Mesenchymal stem cell (in vitro differentiated cells and primary cell): ENCODE measurements at regions not wholly inside any gene's neighbourhood (a gene's known extent, or its start where the extent isn't known, plus 50 kb on each side); places are given as distances from the start of the nearest gene placed in this dataset.
A peak's percentile ranks its signal among the peaks of the same experiment; 100 is the strongest.

Experiments
- DNase-seq: peaks from one replicate; pipeline ENCODE4 v3.0.0-alpha.2; 2013
- H2AFZ ChIP-seq: one replicate; pipeline ENCODE4 v1.6.1; 2013; ENCODE audit warnings: low read depth, mild to moderate bottlenecking, control low read depth, inconsistent platforms, low read length, moderate library complexity
- H2AK5ac ChIP-seq: 2 replicates; pipeline ENCODE4 v1.6.1; 2013; ENCODE audit warnings: low read length, moderate library complexity, mild to moderate bottlenecking, inconsistent platforms; ENCODE audit not compliant: severe bottlenecking
- H2BK120ac ChIP-seq: one replicate; pipeline ENCODE4 v1.6.1; 2013; ENCODE audit warnings: low read depth, mild to moderate bottlenecking, inconsistent platforms, low read length, moderate library complexity
- H2BK12ac ChIP-seq, 2 experiments: one replicate each; pipeline ENCODE4 v1.6.1; 2013; ENCODE audit warnings: inconsistent platforms in 2 of 2, low read length in 2 of 2, mild to moderate bottlenecking in 2 of 2, moderate library complexity in 2 of 2, control low read depth in 1 of 2
- H2BK15ac ChIP-seq: one replicate; pipeline ENCODE4 v1.6.1; 2013; ENCODE audit warnings: mild to moderate bottlenecking, low read depth, inconsistent platforms; ENCODE audit not compliant: poor library complexity, severe bottlenecking
- H2BK5ac ChIP-seq: 2 replicates; pipeline ENCODE4 v1.6.1; 2013; ENCODE audit warnings: low read depth, mild to moderate bottlenecking, low read length, control low read depth, inconsistent platforms; ENCODE audit not compliant: poor library complexity, severe bottlenecking
- H3K14ac ChIP-seq, 2 experiments: one replicate each; pipeline ENCODE4 v1.6.1; 2013; ENCODE audit warnings: inconsistent platforms in 2 of 2, low read length in 2 of 2, control low read depth in 1 of 2, mild to moderate bottlenecking in 1 of 2, moderate library complexity in 1 of 2
- H3K18ac ChIP-seq, 2 experiments: one replicate each; pipeline ENCODE4 v1.6.1; 2013; ENCODE audit warnings: inconsistent platforms in 2 of 2, low read length in 2 of 2, control low read depth in 1 of 2, low read depth in 1 of 2, mild to moderate bottlenecking in 1 of 2
- H3K23ac ChIP-seq, 2 experiments: one replicate each; pipeline ENCODE4 v1.6.1; 2013; ENCODE audit warnings: inconsistent platforms in 2 of 2, low read length in 2 of 2, mild to moderate bottlenecking in 2 of 2, moderate library complexity in 2 of 2, control low read depth in 1 of 2
- H3K27ac ChIP-seq: 2 replicates; pipeline ENCODE4 v1.5.1; 2013; ENCODE audit warnings: mild to moderate bottlenecking, moderate library complexity, low read length, control low read depth, inconsistent platforms; ENCODE audit not compliant: poor library complexity, severe bottlenecking
- H3K27me3 ChIP-seq, 2 experiments: 2 replicates each; pipeline versions ENCODE4 v1.6.1 to v1.7.0; 2013; ENCODE audit warnings: low read length in 2 of 2, mild to moderate bottlenecking in 2 of 2, moderate library complexity in 2 of 2, control low read depth in 1 of 2, inconsistent platforms in 1 of 2; ENCODE audit not compliant: control insufficient read depth in 1 of 2, insufficient read depth in 1 of 2
- H3K36me3 ChIP-seq, 2 experiments: 2 replicates each; pipeline versions ENCODE4 v1.6.1 to v1.7.0; 2013; ENCODE audit warnings: low read length in 2 of 2, control low read depth in 1 of 2, inconsistent platforms in 1 of 2, low read depth in 1 of 2, mild to moderate bottlenecking in 1 of 2; ENCODE audit not compliant: insufficient read depth in 2 of 2, control insufficient read depth in 1 of 2
- H3K4ac ChIP-seq, 2 experiments: one replicate each; pipeline ENCODE4 v1.6.1; 2013; ENCODE audit warnings: inconsistent platforms in 2 of 2, low read length in 2 of 2, mild to moderate bottlenecking in 2 of 2, moderate library complexity in 2 of 2, control low read depth in 1 of 2, low read depth in 1 of 2
- H3K4me1 ChIP-seq: 2 replicates; pipeline ENCODE4 v1.6.1; 2013; ENCODE audit warnings: low read depth, low read length, control low read depth; ENCODE audit not compliant: control insufficient read depth, insufficient read depth
- H3K4me2 ChIP-seq: 2 replicates; pipeline ENCODE4 v1.6.1; 2013; ENCODE audit warnings: low read length, mild to moderate bottlenecking, inconsistent platforms; ENCODE audit not compliant: poor library complexity, severe bottlenecking
- H3K4me3 ChIP-seq, 2 experiments: 2 replicates each; pipeline versions ENCODE4 v1.5.1 to v1.7.0; 2013; ENCODE audit warnings: low read length in 2 of 2, mild to moderate bottlenecking in 2 of 2, control low read depth in 1 of 2, low read depth in 1 of 2; ENCODE audit not compliant: insufficient read depth in 1 of 2
- H3K79me1 ChIP-seq: replicated peaks from 2 replicates; pipeline ENCODE4 v1.6.1; 2013; ENCODE audit warnings: mild to moderate bottlenecking, control low read depth, low read length, inconsistent platforms; ENCODE audit not compliant: poor library complexity, severe bottlenecking
- H3K9ac ChIP-seq: 2 replicates; pipeline ENCODE4 v1.7.0; 2013; ENCODE audit warnings: mild to moderate bottlenecking, low read length, moderate library complexity
- H3K9me3 ChIP-seq: 2 replicates; pipeline ENCODE4 v1.7.0; 2013; ENCODE audit warnings: mild to moderate bottlenecking, low read length; ENCODE audit not compliant: control insufficient read depth
- H4K8ac ChIP-seq: one replicate; pipeline ENCODE4 v1.6.1; 2013; ENCODE audit warnings: inconsistent platforms, mild to moderate bottlenecking, low read length, moderate library complexity
- H4K91ac ChIP-seq: one replicate; pipeline ENCODE4 v1.6.1; 2013; ENCODE audit warnings: mild to moderate bottlenecking, low read length, inconsistent platforms
- WGBS: methylation state at CpG from one replicate; pipeline ENCODE4 v1.1.7; 2013; ENCODE audit warnings: mixed read lengths; 5-methylcytosine and 5-hydroxymethylcytosine counted together

DNA sequence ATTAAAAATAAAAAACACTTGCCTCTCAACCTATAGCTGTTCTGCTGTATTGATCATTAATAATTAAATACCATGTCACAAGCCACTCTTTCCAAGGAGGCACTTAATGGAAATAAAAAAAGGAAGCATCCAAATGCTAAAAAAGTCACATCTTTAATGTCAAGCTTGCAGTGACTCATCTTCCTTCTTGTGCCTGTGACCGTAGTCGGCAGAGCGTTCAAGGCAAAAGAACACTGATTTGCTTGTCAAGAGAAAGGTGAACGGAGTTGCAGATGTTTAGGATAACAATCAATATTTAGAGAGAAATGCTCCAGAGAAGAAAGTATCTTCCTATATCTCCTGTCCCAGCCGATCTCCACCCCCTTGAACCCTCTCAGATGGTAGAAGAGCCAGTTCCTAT lies 341.0 kb upstream of the OPRM1 start:
- H3K36me3 ChIP-seq: no peaks in the 10 kb centered on the region
- H2AK5ac ChIP-seq: no peak overlapping the region
- peak overlapping the region in 1 of 2 experiments; percentile 15 for H3K14ac ChIP-seq
- no peak overlapping the region for H3K23ac ChIP-seq
- H3K4ac ChIP-seq: no peak overlapping the region
- H2BK5ac ChIP-seq: no peak overlapping the region
- no peak overlapping the region for H3K4me2 ChIP-seq
- no peak overlapping the region for H2AFZ ChIP-seq
- H2BK12ac ChIP-seq: no peak overlapping the region
- no peak for DNase-seq
- no peak overlapping the region for H3K18ac ChIP-seq
- no peak overlapping the region for H4K91ac ChIP-seq
- no peaks in the 10 kb centered on the region for H3K79me1 ChIP-seq
- H4K8ac ChIP-seq: no peak overlapping the region
- 80% methylated on average over 3 of the region's 5 CpGs for WGBS
- peaks cover 18% of the 10 kb centered on the region for H3K9me3 ChIP-seq
- H3K27ac ChIP-seq: no peak overlapping the region
- H3K4me3 ChIP-seq: no peak overlapping the region
- no peak overlapping the region for H2BK120ac ChIP-seq
- no peak overlapping the region for H2BK15ac ChIP-seq
- H3K4me1 ChIP-seq: no peaks in the 10 kb centered on the region
- H3K27me3 ChIP-seq: no peaks in the 10 kb centered on the region
- H3K9ac ChIP-seq: no peak overlapping the region

GRCh38 chr6:153677522-153677921 lies 361.5 kb upstream of the OPRM1 start:
- no peak for DNase-seq
- Histone ChIP-seq H3K36me3 (no peaks in the 10 kb centered on the region), H2AFZ (no peak overlapping the region), H2BK5ac (no peak overlapping the region), H3K14ac (no peak overlapping the region), H2BK12ac (no peak overlapping the region), H3K4me1 (no peaks in the 10 kb centered on the region), H2AK5ac (no peak overlapping the region), H3K79me1 (no peaks in the 10 kb centered on the region), H3K18ac (no peak overlapping the region), H3K9ac (no peak overlapping the region), H3K9me3 (peaks cover 5% of the 10 kb centered on the region), H3K27ac (no peak overlapping the region), H3K4ac (no peak overlapping the region), H3K27me3 (no peaks in the 10 kb centered on the region), H3K4me3 (no peak overlapping the region), H3K23ac (no peak overlapping the region), H2BK15ac (no peak overlapping the region), H3K4me2 (no peak overlapping the region), H4K8ac (no peak overlapping the region), H4K91ac (no peak overlapping the region), H2BK120ac (no peak overlapping the region)
- WGBS: 67% methylated on average over 1 of the region's 2 CpGs

DNA sequence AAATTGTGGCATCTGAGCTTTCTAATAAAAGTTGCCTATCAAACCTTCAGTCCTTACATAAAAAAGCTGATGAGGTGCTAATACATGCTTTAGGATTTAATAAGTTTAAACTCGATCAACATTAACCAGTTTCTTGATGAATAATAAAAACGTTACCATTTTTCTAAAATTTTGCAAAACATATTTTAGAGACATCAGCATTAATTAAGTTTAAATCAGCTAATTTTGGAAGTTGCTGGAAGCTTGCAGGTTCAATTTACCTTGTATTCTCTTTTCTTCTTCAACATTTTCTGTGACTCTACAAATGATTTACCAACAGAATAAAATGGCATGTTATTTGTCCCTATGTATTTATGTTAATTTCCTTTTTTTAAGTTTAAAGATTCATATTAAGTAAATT lies 365.3 kb upstream of the OPRM1 start:
- no peak overlapping the region for H3K4me3 ChIP-seq
- H3K14ac ChIP-seq: no peak overlapping the region
- H3K27ac ChIP-seq: no peak overlapping the region
- H4K91ac ChIP-seq: no peak overlapping the region
- no CpG with 5 or more reads among the region's 2 CpGs for WGBS
- peaks cover 5% of the 10 kb centered on the region for H3K9me3 ChIP-seq
- H3K36me3 ChIP-seq: no peaks in the 10 kb centered on the region
- H3K4ac ChIP-seq: no peak overlapping the region
- no peak overlapping the region for H2BK15ac ChIP-seq
- H3K27me3 ChIP-seq: no peaks in the 10 kb centered on the region
- no peak overlapping the region for H2AFZ ChIP-seq
- H2BK12ac ChIP-seq: no peak overlapping the region
- no peak overlapping the region for H2BK5ac ChIP-seq
- no peak overlapping the region for H3K9ac ChIP-seq
- no peak overlapping the region for H3K18ac ChIP-seq
- no peak overlapping the region for H4K8ac ChIP-seq
- no peak overlapping the region for H2BK120ac ChIP-seq
- no peak overlapping the region for H3K4me2 ChIP-seq
- DNase-seq: no peak
- H3K79me1 ChIP-seq: no peaks in the 10 kb centered on the region
- no peaks in the 10 kb centered on the region for H3K4me1 ChIP-seq
- no peak overlapping the region for H2AK5ac ChIP-seq
- no peak overlapping the region for H3K23ac ChIP-seq

GRCh38 chr6:153673225-153673624 lies 365.8 kb upstream of the OPRM1 start:
- H2BK12ac ChIP-seq: no peak overlapping the region
- H2BK15ac ChIP-seq: no peak overlapping the region
- H3K4me3 ChIP-seq: no peak overlapping the region
- no peak overlapping the region for H4K8ac ChIP-seq
- no peak for DNase-seq
- no peaks in the 10 kb centered on the region for H3K4me1 ChIP-seq
- no peak overlapping the region for H2BK5ac ChIP-seq
- H2AFZ ChIP-seq: no peak overlapping the region
- no peak overlapping the region for H3K14ac ChIP-seq
- 83% methylated on average over 2 of the region's 2 CpGs for WGBS
- no peak overlapping the region for H3K4me2 ChIP-seq
- no peak overlapping the region for H3K18ac ChIP-seq
- H3K36me3 ChIP-seq: no peaks in the 10 kb centered on the region
- H3K9ac ChIP-seq: no peak overlapping the region
- H4K91ac ChIP-seq: no peak overlapping the region
- no peak overlapping the region for H2AK5ac ChIP-seq
- H3K23ac ChIP-seq: no peak overlapping the region
- H3K4ac ChIP-seq: no peak overlapping the region
- H3K27ac ChIP-seq: no peak overlapping the region
- H3K79me1 ChIP-seq: no peaks in the 10 kb centered on the region
- H3K27me3 ChIP-seq: no peaks in the 10 kb centered on the region
- peaks cover 4% of the 10 kb centered on the region for H3K9me3 ChIP-seq
- no peak overlapping the region for H2BK120ac ChIP-seq
